ENCODE measurements at regions not wholly inside any gene's neighbourhood (a gene's known extent, or its start where the extent isn't known, plus 50 kb on each side); places are given as distances from the start of the nearest gene placed in this dataset.

GRCh38 chr7:106472741-106473140 is 188.0 kb upstream of the NAMPT start:
- no peaks in the 10 kb centered on the region for H4K20me1 ChIP-seq (ENCODE audit: insufficient read depth)
- H2AFZ ChIP-seq (ENCODE audit: low read depth, low read length, poor library complexity, severe bottlenecking), result no peak overlapping the region
- intact Hi-C loops (cut with micrococcal nuclease), result no loop called here
- DNase-seq (ENCODE audit: low read depth, low spot score), result no peak
- no peak overlapping the region for H3K9ac ChIP-seq (ENCODE audit: low read length)
- ChIA-PET CTCF (interaction anchor here (1.0 kb wide), 1 partner anchor 10 kb away, joined by 3 read pairs; no protein-coding TSS in a partner anchor), POLR2A (no interaction called here), RAD21 (ENCODE audit: low non-redundant PET in 1 of 2, low total read pairs in 2 of 2, uncharacterized antibody in 2 of 2, unreplicated experiment in 2 of 2) (no interaction called here)
- H3K4me1 ChIP-seq (ENCODE audit: control insufficient read depth in 1 of 2, insufficient read depth in 2 of 2, low read length in 2 of 2), result no peaks in the 10 kb centered on the region
- H3K4me2 ChIP-seq (ENCODE audit: low read length), result no peak overlapping the region
- no peak for TF ChIP-seq REST (IDR thresholded peaks at IDR 0.05; ENCODE audit: low read depth)
- TF ChIP-seq JUND (IDR thresholded peaks at IDR 0.05), result no peak
- no peak for TF ChIP-seq TCF7L2 (IDR thresholded peaks at IDR 0.05; ENCODE audit: borderline replicate concordance, extremely low read depth, insufficient read depth, insufficient read length)
- TF ChIP-seq EZH2phosphoT487 (IDR thresholded peaks at IDR 0.05; ENCODE audit: borderline replicate concordance), result no peak
- no peak for TF ChIP-seq ZFX (IDR thresholded peaks at IDR 0.05)
- no peak for TF ChIP-seq MAX (IDR thresholded peaks at IDR 0.05)
- TF ChIP-seq CTCF (IDR thresholded peaks at IDR 0.05 in 2 of 3, conservative IDR thresholded peaks at IDR 0.05 in 1 of 3; ENCODE audit: borderline replicate concordance in 1 of 3, insufficient read depth in 1 of 3, low read depth in 2 of 3, low read length in 2 of 3), result no peak
- no peak for TF ChIP-seq RAD21 (IDR thresholded peaks at IDR 0.05; ENCODE audit: low read depth)
- TF ChIP-seq SRF (IDR thresholded peaks at IDR 0.05; ENCODE audit: low read depth), result no peak
- TF ChIP-seq FOSL1 (IDR thresholded peaks at IDR 0.05; ENCODE audit: low read depth), result no peak
- no peak for TF ChIP-seq ZBTB33 (IDR thresholded peaks at IDR 0.05; ENCODE audit: extremely low read depth, insufficient replicate concordance, low read length)
- TF ChIP-seq CEBPB (IDR thresholded peaks at IDR 0.05; ENCODE audit: low read depth), result no peak
- TF ChIP-seq ELF1 (IDR thresholded peaks at IDR 0.05; ENCODE audit: borderline replicate concordance, low read depth), result no peak
- TF ChIP-seq ATF3 (IDR thresholded peaks at IDR 0.05), result no peak
- TF ChIP-seq POLR2AphosphoS5 (IDR thresholded peaks at IDR 0.05; ENCODE audit: low read depth, low read length), result no peak
- no peak for TF ChIP-seq SP1 (IDR thresholded peaks at IDR 0.05; ENCODE audit: low read depth)
- TF ChIP-seq ZNF274 (IDR thresholded peaks at IDR 0.05; ENCODE audit: low read depth, low read length), result no peak
- no peak for TF ChIP-seq SIN3A (IDR thresholded peaks at IDR 0.05; ENCODE audit: low read depth)
- TF ChIP-seq CBX3 (IDR thresholded peaks at IDR 0.05; ENCODE audit: low read depth), result no peak
- H3K27me3 ChIP-seq (ENCODE audit: insufficient read depth, low read length), result no peaks in the 10 kb centered on the region
- no peak overlapping the region for H3K27ac ChIP-seq (ENCODE audit: low read depth, low read length)
- H3K4me3 ChIP-seq (replicated peaks in 1 of 2; ENCODE audit: low read depth in 1 of 2, low read length in 2 of 2), result no peak overlapping the region
- no peak for ATAC-seq
- H3K79me2 ChIP-seq (ENCODE audit: insufficient read depth, low read length), result no peaks in the 10 kb centered on the region
- no peaks in the 10 kb centered on the region for H3K9me2 ChIP-seq (ENCODE audit: insufficient read depth)
- no TSS peak for BruUV-seq (replicated peaks)
- H3K36me3 ChIP-seq (ENCODE audit: control insufficient read depth in 1 of 2, insufficient read depth in 2 of 2, low read length in 2 of 2), result no peaks in the 10 kb centered on the region
- no peaks in the 10 kb centered on the region for H3K9me3 ChIP-seq (ENCODE audit: control insufficient read depth in 1 of 2, insufficient read depth in 1 of 2, low read depth in 1 of 2, low read length in 2 of 2)

Measured in HCT116 (cell line).